ENCODE measurements at regions not wholly inside any gene's neighbourhood (a gene's known extent, or its start where the extent isn't known, plus 50 kb on each side); places are given as distances from the start of the nearest gene placed in this dataset.

GRCh38 chr5:148938522-148938882 lies 112.1 kb downstream of the ADRB2 start:
- no peak overlapping the region for H3K4me3 ChIP-seq
- peaks cover 4 to 26% (median 5%) of the 10 kb centered on the region in 4 donors for H3K4me1 ChIP-seq
- H3K27me3 ChIP-seq: no peaks in the 10 kb centered on the region
- H3K9me3 ChIP-seq: no peaks in the 10 kb centered on the region
- DNase-seq (ENCODE audit: extremely low spot score): no peak
- H3K27ac ChIP-seq (replicated peaks in 1 of 4): no peak overlapping the region
- 96% methylated on average over 3 of the region's 3 CpGs for WGBS
- TF ChIP-seq CTCF (IDR thresholded peaks at IDR 0.05) (no peak), EP300 (IDR thresholded peaks at IDR 0.05) (no peak), POLR2A (IDR thresholded peaks at IDR 0.05; ENCODE audit: low read depth) (no peak)
- intact Hi-C loops (cut with DNase I): no loop called here
- H3K36me3 ChIP-seq: no peaks in the 10 kb centered on the region

- no peak for TF ChIP-seq POLR2AphosphoS5 (IDR thresholded peaks at IDR 0.05)
- no peak for TF ChIP-seq EP300 (IDR thresholded peaks at IDR 0.05)
- TF ChIP-seq CTCF (IDR thresholded peaks at IDR 0.05): no peak
- TF ChIP-seq POLR2A (IDR thresholded peaks at IDR 0.05; ENCODE audit: low read depth): no peak
- intact Hi-C loops (cut with DNase I): no loop called here
- WGBS: 100% methylated on average over 1 of the region's 1 CpG
- Histone ChIP-seq H3K36me3 (no peaks in the 10 kb centered on the region), H3K9me3 (no peaks in the 10 kb centered on the region), H3K4me1 (peaks cover under 1 to 20% (median 5%) of the 10 kb centered on the region in 4 donors), H3K27ac (replicated peaks in 1 of 4) (no peak overlapping the region), H3K4me3 (no peak overlapping the region), H3K27me3 (no peaks in the 10 kb centered on the region)
- DNase-seq (ENCODE audit: extremely low spot score): no peak
These were observed 113.3 kb downstream of the ADRB2 start for GRCh38 chr5:148939676-148940075.

- no peak for TF ChIP-seq POLR2AphosphoS5 (IDR thresholded peaks at IDR 0.05)
- TF ChIP-seq CTCF (IDR thresholded peaks at IDR 0.05): no peak
- TF ChIP-seq POLR2A (IDR thresholded peaks at IDR 0.05; ENCODE audit: low read depth): no peak
- no peak for TF ChIP-seq EP300 (IDR thresholded peaks at IDR 0.05)
- 75% methylated on average over 1 of the region's 1 CpG for WGBS
These were observed 115.4 kb downstream of the ADRB2 start for GRCh38 chr5:148941810-148942209.

GRCh38 chr5:148949841-148950470 lies 112.9 kb downstream of the SH3TC2 start:
- Histone ChIP-seq H3K4me1 (peaks cover 0 to 18% (median 5%) of the 10 kb centered on the region in 4 donors), H3K27me3 (no peaks in the 10 kb centered on the region), H3K4me3 (no peak overlapping the region), H3K9me3 (no peaks in the 10 kb centered on the region), H3K36me3 (no peaks in the 10 kb centered on the region), H3K27ac (replicated peaks in 1 of 4) (peak overlapping the region; percentile 65 to 80 (median 70))
- no peak for DNase-seq (ENCODE audit: extremely low spot score)
- WGBS: 75% methylated on average over 4 of the region's 4 CpGs
- intact Hi-C loops (cut with DNase I): no loop called here
- TF ChIP-seq POLR2A (IDR thresholded peaks at IDR 0.05; ENCODE audit: low read depth) (no peak), EP300 (IDR thresholded peaks at IDR 0.05) (no peak), POLR2AphosphoS5 (IDR thresholded peaks at IDR 0.05) (peak; percentile 39 to 46)

More at GRCh38 chr5:148941810-148942209, 115.4 kb downstream of the ADRB2 start:
- Histone ChIP-seq H3K4me3 (no peak overlapping the region), H3K4me1 (peaks cover 0 to 17% (median 5%) of the 10 kb centered on the region in 4 donors), H3K9me3 (no peaks in the 10 kb centered on the region), H3K36me3 (no peaks in the 10 kb centered on the region), H3K27me3 (no peaks in the 10 kb centered on the region), H3K27ac (replicated peaks in 1 of 4) (no peak overlapping the region)
- intact Hi-C loops (cut with DNase I): no loop called here
- no peak for DNase-seq (ENCODE audit: extremely low spot score)

GRCh38 chr5:148950471-148950863 lies 112.4 kb downstream of the SH3TC2 start:
- no peak overlapping the region for H3K4me3 ChIP-seq
- no peak for DNase-seq (ENCODE audit: extremely low spot score)
- no peaks in the 10 kb centered on the region for H3K36me3 ChIP-seq
- no peaks in the 10 kb centered on the region for H3K27me3 ChIP-seq
- WGBS: 62% methylated on average over 2 of the region's 2 CpGs
- intact Hi-C loops (cut with DNase I): no loop called here
- H3K27ac ChIP-seq (replicated peaks in 1 of 4): peak overlapping the region; percentile 65 to 80 (median 70)
- TF ChIP-seq POLR2AphosphoS5 (IDR thresholded peaks at IDR 0.05): no peak
- no peak for TF ChIP-seq CTCF (IDR thresholded peaks at IDR 0.05)
- TF ChIP-seq EP300 (IDR thresholded peaks at IDR 0.05): no peak
- no peak for TF ChIP-seq POLR2A (IDR thresholded peaks at IDR 0.05; ENCODE audit: low read depth)
- no peaks in the 10 kb centered on the region for H3K9me3 ChIP-seq
- H3K4me1 ChIP-seq: peaks cover 0 to 18% (median 5%) of the 10 kb centered on the region in 4 donors

Data from esophagus muscularis mucosa (tissue), 4 donors.